Activated T-helper 17 cell treated with anti-CD3 and anti-CD28 coated beads, Interleukin-2, amount 50 U/mL, for 72 hours (primary cell): ENCODE measurements at regions not wholly inside any gene's neighbourhood (a gene's known extent, or its start where the extent isn't known, plus 50 kb on each side); places are given as distances from the start of the nearest gene placed in this dataset.
"Not testable (repeated sequence)": the region's sequence is repeated elsewhere in the genome, so short reads cannot be mapped to it uniquely, and the experiment has no call there.

Experiments
- ATAC-seq: fragments of 150-1000 bp; cut with Tn5 transposase; replicated peaks from 2 replicates; pipeline ENCODE4 v1.10.0; 2021; ENCODE audit warnings: mild to moderate bottlenecking, moderate library complexity
- H3K27ac Mint-ChIP-seq: one replicate; pipeline ENCODE4 v1.8.0; 2022; ENCODE audit warnings: mixed read lengths
- H3K27me3 Mint-ChIP-seq: one replicate; pipeline ENCODE4 v1.8.0; 2022; ENCODE audit warnings: mixed read lengths
- H3K36me3 Mint-ChIP-seq: one replicate; pipeline ENCODE4 v1.8.0; 2022; ENCODE audit warnings: low read depth, mild to moderate bottlenecking, mixed read lengths
- H3K4me1 Mint-ChIP-seq: one replicate; pipeline ENCODE4 v1.8.0; 2022; ENCODE audit warnings: mixed read lengths
- H3K4me3 Mint-ChIP-seq: one replicate; pipeline ENCODE4 v1.8.0; 2022; ENCODE audit warnings: mild to moderate bottlenecking, mixed read lengths
- H3K9me3 Mint-ChIP-seq: one replicate; pipeline ENCODE4 v1.8.0; 2022; ENCODE audit warnings: mixed read lengths

DNA sequence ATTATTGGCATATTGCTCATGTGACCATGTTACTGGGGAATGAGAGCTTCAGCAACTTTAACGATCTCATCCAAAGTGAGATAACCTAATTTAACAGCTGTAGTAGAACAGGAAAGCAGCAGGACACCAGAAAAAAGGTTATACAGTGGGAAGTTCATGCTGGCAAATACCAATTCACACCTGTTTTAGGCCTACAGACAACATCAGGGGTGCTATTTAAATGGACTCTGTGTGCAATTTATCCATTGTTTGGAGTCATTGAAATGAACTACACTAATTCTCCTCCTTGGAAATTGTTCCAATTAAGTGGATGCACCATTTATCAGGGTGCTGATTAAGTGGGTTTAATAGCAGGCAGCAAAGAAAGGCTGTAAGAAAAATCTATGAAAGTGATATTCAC lies 424.4 kb upstream of the LMO3 start:
- Mint-ChIP-seq H3K27ac (no peak overlapping the region), H3K9me3 (peaks cover 9% of the 10 kb centered on the region), H3K4me1 (no peaks in the 10 kb centered on the region), H3K36me3 (no peaks in the 10 kb centered on the region), H3K27me3 (no peaks in the 10 kb centered on the region), H3K4me3 (no peak overlapping the region)
- ATAC-seq = no peak

DNA sequence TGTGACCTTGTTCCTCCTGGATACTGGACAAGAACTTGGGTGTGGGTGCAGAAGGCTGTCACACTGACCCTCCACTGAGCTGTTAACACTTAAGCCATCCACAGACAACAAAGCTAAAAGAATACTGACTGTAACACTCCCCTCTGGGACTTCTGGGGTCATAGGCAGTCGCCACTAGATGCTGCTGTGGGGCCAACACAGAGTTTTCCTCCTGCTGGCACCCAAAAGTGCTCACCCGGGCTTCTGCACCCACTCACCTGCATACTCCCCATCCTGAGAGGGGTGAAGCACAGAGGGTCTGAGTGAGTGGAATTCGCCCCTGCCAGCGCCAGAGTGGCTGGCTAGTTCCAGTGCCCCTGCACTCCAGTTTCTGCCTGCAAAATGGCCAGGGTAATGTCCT lies 422.4 kb upstream of the LMO3 start:
- H3K9me3 Mint-ChIP-seq = peaks cover 9% of the 10 kb centered on the region
- no peaks in the 10 kb centered on the region for H3K4me1 Mint-ChIP-seq
- ATAC-seq = no peak
- no peaks in the 10 kb centered on the region for H3K27me3 Mint-ChIP-seq
- no peaks in the 10 kb centered on the region for H3K36me3 Mint-ChIP-seq
- H3K27ac Mint-ChIP-seq = no peak overlapping the region
- H3K4me3 Mint-ChIP-seq = no peak overlapping the region

DNA sequence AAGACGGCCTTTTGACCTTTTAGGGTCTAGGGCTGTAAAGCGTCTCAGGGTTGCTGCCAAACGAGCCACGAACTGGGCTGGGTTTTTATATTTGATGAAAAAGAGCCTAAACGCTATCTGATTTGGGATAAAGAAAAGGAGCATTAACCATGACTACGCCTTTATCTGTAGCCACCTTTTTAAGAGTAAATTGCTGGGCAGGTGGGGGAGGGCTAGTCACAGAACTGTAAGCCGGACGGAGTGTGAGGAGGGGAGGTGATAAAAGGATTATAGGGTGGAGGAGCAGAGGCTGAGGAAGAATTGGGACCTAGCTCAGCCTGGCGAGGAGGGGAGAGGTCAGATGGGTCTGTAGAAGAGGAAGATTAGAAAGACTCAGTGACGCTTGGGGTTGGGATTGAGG lies 419.5 kb upstream of the LMO3 start:
- not testable (repeated sequence) for H3K36me3 Mint-ChIP-seq, H3K4me1 Mint-ChIP-seq, ATAC-seq, H3K27ac Mint-ChIP-seq, H3K4me3 Mint-ChIP-seq, H3K27me3 Mint-ChIP-seq
- H3K9me3 Mint-ChIP-seq = peaks cover 13% of the 10 kb centered on the region

DNA sequence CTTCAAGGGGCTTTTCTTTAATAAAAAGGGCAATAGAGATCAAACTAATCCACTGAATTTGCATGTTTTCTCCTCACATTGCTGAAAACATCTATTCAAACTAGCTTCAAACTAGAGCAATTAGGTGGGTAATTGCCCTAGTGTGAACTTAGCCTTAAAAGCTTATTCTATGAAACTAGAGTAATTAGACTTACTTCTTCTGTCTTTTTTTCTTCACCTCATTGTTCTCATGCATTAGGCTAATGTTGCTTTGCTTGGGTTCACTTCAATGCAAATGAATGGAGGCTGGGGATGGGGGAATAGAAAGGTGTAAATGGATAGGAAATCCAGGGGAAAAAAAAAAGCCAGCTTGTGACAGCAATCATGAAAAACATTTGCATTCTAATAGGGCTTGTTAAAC lies 414.8 kb upstream of the LMO3 start:
- no peak overlapping the region for H3K4me3 Mint-ChIP-seq
- no peak for ATAC-seq
- no peaks in the 10 kb centered on the region for H3K36me3 Mint-ChIP-seq
- no peaks in the 10 kb centered on the region for H3K27me3 Mint-ChIP-seq
- no peaks in the 10 kb centered on the region for H3K4me1 Mint-ChIP-seq
- peaks cover 8% of the 10 kb centered on the region for H3K9me3 Mint-ChIP-seq
- no peak overlapping the region for H3K27ac Mint-ChIP-seq

DNA sequence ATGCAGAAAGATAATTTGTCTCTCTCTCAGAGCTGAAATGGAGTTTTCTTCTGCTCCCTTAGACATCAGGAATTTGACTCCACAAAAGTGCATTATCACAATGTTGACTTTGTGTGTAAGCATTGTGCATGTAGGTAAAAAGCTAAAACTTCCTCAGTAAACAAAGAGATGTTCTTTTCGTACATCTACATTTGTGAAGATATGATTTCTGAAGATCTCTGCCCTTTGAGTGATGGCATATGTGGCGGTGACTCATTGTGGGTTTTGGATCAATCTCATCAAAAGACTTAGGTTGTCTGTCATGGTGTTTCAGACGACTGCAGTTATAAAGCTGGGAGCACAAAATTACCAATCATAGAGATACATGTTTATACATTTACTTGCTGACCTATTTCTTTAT lies 411.4 kb upstream of the LMO3 start:
- no peak overlapping the region for H3K4me3 Mint-ChIP-seq
- no peaks in the 10 kb centered on the region for H3K4me1 Mint-ChIP-seq
- no peaks in the 10 kb centered on the region for H3K27me3 Mint-ChIP-seq
- H3K9me3 Mint-ChIP-seq = peaks cover 8% of the 10 kb centered on the region
- H3K27ac Mint-ChIP-seq = no peak overlapping the region
- H3K36me3 Mint-ChIP-seq = no peaks in the 10 kb centered on the region
- no peak for ATAC-seq

DNA sequence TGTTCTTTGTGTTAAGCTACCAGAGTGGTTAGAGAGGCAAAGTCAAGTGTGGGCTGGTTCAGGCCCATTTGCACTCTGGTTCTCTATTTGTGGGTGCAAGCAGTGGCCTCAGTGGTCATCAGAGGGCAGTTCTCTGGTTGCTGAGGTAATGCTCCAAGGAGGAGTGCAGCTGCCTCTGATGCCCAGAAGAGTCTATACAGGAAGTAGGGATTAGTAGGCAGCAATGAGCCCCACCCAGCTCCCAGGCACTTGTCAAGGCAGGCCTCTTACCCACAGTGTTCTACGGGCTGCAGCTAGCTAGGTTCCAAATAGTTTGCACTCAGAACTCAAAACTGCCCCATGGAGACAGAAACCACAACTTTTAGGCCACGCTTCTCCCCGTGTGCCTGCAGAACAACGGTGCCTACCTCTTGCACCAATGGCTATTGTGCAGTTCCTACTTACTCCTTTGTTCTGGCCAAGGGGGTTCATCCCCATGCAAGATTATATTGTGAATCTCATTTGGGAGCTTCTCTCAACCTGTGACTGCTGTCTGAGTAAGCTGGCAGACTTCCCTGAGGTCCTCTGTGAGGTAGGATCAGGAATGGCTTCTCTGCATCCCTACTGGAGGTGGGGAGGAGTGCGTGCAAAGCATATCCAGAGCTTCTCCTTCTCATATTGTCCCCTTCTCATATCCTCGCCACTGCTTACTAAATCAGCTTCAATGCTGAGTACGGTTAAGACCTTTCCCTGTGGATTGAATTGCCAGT lies 410.3 kb upstream of the LMO3 start:
- Mint-ChIP-seq H3K36me3 (no peaks in the 10 kb centered on the region), H3K4me3 (no peak overlapping the region), H3K27ac (no peak overlapping the region), H3K27me3 (no peaks in the 10 kb centered on the region), H3K4me1 (no peaks in the 10 kb centered on the region), H3K9me3 (peaks cover 7% of the 10 kb centered on the region)
- no peak for ATAC-seq

DNA sequence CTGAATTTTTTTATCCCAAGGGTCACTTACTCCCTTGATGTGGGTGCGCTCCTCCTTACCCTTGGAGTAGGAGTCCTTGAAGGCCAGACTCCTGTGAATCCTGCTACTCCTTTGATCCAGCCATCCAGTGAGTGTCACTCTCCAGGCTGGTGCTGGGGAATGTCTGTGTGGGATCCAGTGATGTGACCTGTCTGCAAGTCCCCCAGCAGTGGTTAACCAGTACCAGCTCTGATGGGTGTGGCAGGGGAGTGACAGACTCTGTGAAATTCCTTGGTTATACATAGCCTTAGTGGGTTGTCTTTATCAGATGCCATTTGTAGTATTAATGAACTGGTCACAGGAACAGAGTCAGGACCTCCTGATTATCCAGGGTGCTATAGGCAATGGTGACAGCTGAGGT lies 409.5 kb upstream of the LMO3 start:
- Mint-ChIP-seq H3K36me3 (no peaks in the 10 kb centered on the region), H3K4me1 (no peaks in the 10 kb centered on the region), H3K9me3 (peaks cover 7% of the 10 kb centered on the region), H3K27me3 (no peaks in the 10 kb centered on the region), H3K4me3 (no peak overlapping the region), H3K27ac (no peak overlapping the region)
- ATAC-seq = no peak

DNA sequence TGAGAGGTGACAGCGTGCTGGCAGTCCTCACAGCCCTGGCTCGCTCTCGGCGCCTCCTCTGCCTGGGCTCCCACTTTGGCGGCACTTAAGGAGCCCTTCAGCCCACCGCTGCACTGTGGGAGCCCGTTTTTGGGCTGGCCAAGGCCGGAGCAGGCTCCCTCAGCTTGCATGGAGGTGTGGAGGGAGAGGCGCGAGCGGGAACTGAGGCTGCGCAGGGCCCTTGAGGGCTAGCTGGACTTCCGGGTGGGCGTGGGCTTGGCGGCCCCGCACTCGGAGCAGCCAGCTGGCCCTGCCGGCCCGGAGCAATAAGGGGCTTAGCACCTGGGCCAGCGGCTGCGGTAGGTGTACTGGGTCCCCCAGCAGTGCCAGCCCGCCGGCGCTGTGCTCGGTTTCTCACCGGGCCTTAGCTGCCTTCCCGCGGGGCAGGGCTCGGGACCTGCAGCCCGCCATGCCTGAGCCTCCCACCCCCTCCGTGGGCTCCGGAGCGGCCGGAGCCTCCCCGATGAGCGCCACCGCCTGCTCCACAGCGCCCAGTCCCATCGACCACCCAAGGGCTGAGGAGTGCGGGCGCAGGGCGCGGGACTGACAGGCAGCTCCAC lies 401.6 kb upstream of the LMO3 start:
- not testable (repeated sequence) for H3K4me3 Mint-ChIP-seq, H3K36me3 Mint-ChIP-seq, H3K4me1 Mint-ChIP-seq, H3K27me3 Mint-ChIP-seq, H3K9me3 Mint-ChIP-seq, ATAC-seq, H3K27ac Mint-ChIP-seq

DNA sequence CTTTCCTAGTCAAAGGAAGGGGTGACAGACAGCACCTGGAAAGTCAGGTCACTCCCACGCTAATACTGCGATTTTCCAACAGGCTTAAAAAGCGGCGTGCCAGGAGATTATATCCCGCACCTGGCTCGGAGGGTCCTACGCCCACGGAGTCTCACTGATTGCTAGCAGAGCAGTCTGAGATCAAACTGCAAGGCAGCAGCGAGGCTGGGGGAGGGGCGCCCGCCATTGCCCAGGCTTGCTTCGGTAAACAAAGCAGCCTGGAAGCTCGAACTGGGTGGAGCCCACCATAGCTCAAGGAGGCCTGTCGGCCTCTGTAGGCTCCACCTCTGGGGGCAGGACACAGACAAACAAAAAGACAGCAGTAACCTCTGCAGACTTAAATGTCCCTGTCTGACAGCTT lies 392.6 kb upstream of the LMO3 start:
- H3K4me1 Mint-ChIP-seq, H3K4me3 Mint-ChIP-seq, H3K27me3 Mint-ChIP-seq, H3K36me3 Mint-ChIP-seq, ATAC-seq, H3K27ac Mint-ChIP-seq: not testable (repeated sequence)
- peaks cover 11% of the 10 kb centered on the region for H3K9me3 Mint-ChIP-seq

DNA sequence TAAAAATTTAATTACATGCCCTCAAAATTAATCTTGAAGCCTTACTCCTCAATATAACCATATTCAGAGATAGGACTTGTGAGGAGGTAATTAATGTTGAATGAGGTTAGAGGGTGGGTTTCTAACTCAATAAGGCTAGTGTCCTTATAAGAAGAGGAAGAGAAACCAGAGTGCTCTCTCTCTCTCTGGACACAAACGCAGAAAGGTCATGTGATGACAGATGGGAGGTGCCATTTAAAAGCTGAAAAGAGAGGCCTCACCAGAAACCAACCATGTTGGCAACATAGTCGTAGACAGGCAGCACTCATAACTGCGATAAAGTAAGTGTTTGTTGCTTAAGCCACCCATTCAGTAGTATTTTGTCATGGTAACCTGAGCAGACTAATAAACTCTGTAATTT lies 378.5 kb upstream of the LMO3 start:
- no peaks in the 10 kb centered on the region for H3K4me1 Mint-ChIP-seq
- no peak for ATAC-seq
- no peak overlapping the region for H3K27ac Mint-ChIP-seq
- H3K9me3 Mint-ChIP-seq = peaks cover 23% of the 10 kb centered on the region
- H3K4me3 Mint-ChIP-seq = no peak overlapping the region
- no peaks in the 10 kb centered on the region for H3K27me3 Mint-ChIP-seq
- no peaks in the 10 kb centered on the region for H3K36me3 Mint-ChIP-seq

DNA sequence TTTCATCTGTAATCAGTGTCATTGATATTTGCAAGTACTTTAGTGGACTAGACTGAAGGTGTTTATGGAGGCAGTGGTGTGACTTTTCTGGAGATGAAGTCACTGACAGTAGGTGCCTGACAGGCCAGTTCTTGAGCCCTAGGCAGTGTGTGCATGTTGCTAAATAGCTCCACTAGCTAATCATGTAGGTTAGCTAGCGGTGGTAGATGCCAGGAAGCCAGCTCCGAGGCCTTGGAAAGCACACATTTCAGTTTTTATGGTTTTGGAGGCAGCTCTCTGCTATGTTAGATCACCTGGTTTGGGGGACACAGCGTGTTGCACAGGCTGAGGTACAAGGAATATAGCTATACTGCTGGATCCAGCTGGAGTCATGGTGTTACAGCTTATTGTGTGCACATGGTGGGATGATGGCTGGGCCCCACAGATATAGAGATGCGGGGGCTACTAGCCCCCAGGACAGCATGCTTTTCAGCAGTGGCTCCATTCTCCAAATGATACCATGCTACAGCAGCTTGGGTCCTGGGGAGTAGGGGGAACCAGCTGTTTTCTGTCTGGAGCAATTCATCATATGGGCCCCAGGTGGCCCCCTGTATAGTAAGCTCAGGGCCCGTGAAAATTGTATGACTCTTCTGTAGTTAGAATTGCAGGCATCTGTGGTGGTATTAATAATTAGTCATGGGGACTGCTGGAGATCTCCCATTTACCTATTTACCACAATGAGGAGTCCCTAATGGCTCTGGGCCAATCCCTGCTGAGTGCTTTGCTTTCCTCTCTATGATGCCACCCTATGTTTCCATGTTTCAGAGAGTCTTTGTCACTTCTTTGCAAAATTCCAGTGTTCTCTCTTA lies 367.2 kb upstream of the LMO3 start:
- Mint-ChIP-seq H3K27me3 (no peaks in the 10 kb centered on the region), H3K36me3 (no peaks in the 10 kb centered on the region), H3K4me3 (no peak overlapping the region), H3K9me3 (peaks cover 8% of the 10 kb centered on the region), H3K4me1 (no peaks in the 10 kb centered on the region), H3K27ac (no peak overlapping the region)
- ATAC-seq = no peak

DNA sequence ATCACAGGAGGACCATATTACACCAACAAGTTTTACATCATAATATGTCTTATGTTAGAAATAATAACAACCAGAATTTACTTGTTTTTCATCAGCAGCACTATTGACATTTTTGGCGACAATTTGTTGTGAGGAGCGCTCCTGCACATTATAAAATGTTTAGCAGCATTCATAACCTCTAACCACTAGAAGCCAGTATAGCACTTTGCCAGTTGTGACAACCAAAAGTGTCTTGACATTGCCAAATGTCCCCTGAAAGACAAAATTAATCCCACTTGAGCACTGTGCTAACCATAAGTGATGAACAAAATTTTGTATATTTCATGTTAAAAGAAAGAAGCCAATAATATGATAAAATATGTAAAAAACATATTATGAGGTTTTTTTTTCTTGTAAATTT lies 356.9 kb upstream of the LMO3 start:
- Mint-ChIP-seq H3K4me1 (no peaks in the 10 kb centered on the region), H3K36me3 (no peaks in the 10 kb centered on the region), H3K4me3 (no peak overlapping the region), H3K9me3 (peaks cover 11% of the 10 kb centered on the region), H3K27ac (no peak overlapping the region), H3K27me3 (no peaks in the 10 kb centered on the region)
- no peak for ATAC-seq

DNA sequence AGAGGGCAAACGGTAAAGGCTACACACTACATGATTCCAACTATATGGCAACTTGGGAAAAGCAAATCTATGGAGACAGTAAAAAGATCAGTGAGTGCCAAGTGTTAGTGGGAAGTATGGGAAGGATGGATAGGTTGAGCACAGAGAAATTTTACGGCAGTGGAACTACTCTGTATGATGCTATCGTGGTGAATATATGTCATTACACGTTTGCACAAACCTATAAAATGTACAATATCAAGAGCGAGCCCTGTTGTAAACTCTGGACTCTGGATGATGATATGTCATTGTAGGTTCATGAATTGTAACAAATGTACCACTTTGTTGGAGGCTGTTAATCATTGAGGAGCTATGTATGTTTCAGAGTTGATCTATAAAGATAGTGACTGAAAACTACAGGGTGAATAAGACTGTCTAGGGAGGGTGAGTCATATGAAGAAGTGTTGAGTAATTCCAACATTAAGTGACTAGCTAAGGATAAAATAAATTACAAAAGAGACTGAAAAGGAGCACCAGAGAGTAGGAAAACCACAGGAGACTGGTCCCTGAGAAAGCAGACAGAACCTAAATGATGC lies 349.2 kb upstream of the LMO3 start:
- H3K36me3 Mint-ChIP-seq = no peaks in the 10 kb centered on the region
- no peak overlapping the region for H3K4me3 Mint-ChIP-seq
- H3K27me3 Mint-ChIP-seq = no peaks in the 10 kb centered on the region
- no peaks in the 10 kb centered on the region for H3K4me1 Mint-ChIP-seq
- no peak overlapping the region for H3K27ac Mint-ChIP-seq
- peak; percentile 28 for ATAC-seq
- no peaks in the 10 kb centered on the region for H3K9me3 Mint-ChIP-seq

DNA sequence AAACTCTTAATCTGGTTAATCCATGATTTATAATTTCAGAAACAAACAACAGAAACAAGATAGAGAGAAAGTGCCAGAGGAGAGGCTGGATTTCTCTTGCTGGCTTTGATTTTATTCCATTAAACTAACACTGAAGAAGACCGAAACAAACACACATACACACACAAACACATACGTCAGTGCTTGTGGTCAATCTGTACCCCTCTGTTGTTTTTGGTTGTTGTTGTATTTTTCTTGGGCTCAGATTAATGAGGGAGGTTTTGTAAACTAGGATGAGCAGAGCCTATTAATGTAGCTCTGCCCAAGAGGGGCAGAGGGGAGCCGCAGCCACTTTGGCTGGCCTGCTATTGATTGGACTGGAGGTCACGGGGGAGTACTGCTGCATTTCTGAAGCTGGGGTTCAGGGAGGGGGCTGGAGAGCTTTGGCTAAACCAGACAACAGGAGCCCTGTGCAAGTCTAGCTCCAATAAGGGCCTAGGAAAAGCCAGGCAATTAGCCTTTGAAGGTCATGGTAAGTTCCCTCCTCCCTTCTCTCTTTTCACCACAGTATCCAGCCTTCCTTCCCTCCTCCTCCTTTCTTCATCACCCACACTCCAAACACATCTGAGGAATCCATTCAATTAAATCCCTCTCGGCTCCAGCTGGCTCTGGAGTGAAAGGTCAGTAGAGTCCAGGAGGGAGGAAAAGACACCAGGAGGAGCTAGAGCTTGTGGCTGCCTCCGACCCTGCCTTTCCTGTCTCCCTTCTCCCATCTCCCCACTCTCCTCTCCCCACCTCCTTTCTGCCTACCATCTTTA lies 344.1 kb upstream of the LMO3 start:
- Mint-ChIP-seq H3K27ac (no peak overlapping the region), H3K4me3 (no peak overlapping the region), H3K27me3 (no peaks in the 10 kb centered on the region), H3K4me1 (no peaks in the 10 kb centered on the region), H3K9me3 (peaks cover 6% of the 10 kb centered on the region), H3K36me3 (no peaks in the 10 kb centered on the region)
- ATAC-seq = no peak
